Hippocampal formation (tissue), 2 donors: ENCODE measurements at regions not wholly inside any gene's neighbourhood (a gene's known extent, or its start where the extent isn't known, plus 50 kb on each side); places are given as distances from the start of the nearest gene placed in this dataset.
"Not testable (repeated sequence)": the region's sequence is repeated elsewhere in the genome, so short reads cannot be mapped to it uniquely, and the experiment has no call there.

ENCODE experiments used
- DNase-seq, 2 donors: peaks; one replicate each; lab custom pipeline; 2025; lab: John Stamatoyannopoulos, UW

DNA sequence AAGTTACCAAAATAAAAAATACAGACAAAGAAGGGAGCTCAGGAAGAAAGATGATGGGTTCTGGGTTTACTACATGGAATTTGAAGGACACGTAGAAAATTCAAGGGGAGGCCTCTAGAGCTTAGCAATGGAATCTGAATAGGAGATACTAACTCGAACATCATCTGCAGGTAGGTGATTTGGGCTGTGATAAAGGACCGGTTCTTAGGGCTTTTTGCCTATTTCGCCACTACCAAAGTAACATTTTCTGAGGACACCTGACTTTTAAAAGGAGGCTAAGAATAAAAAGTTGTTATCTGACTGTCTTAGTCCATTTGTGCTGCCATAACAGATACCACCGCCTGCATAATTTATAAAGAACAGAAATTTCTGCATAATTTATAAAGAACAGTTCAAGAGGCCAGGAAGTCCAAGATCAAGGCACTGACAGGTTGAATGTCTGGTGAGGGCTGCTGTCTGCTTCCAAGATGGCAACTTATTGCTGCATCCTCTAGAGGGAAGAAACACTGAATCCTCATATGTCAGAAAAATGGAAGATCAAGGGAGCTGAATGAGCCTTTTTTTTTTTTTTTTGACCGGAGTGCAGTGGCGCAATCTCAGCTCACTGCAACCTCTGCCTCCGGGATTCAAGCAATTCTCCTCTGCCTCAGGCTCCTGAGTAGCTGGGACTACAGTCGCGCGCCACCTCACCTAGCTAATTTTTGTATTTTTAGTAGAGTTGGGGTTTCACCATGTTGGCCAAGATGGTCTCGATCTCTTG lies 67.9 kb upstream of the UBE2E2 start:
- DNase-seq: no peak

DNA sequence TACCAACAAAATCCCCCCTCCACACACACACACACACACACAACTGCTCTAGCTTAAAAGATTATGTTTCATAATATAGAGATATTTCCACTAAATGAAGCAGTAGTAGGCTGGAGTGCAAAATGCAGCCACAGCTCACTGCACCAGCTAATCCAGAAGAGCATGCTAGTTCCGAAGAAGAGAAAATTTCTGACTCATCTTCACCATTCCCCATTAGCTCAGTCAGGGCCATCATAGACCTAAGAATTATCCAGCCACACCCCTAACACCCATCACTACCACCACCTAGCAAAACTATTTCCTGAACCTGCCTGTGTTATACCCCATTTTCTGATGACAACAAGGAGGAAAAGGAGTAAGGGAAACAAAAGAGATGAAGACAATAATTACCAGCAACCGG lies 67.1 kb upstream of the UBE2E2 start:
- DNase-seq: no peak

DNA sequence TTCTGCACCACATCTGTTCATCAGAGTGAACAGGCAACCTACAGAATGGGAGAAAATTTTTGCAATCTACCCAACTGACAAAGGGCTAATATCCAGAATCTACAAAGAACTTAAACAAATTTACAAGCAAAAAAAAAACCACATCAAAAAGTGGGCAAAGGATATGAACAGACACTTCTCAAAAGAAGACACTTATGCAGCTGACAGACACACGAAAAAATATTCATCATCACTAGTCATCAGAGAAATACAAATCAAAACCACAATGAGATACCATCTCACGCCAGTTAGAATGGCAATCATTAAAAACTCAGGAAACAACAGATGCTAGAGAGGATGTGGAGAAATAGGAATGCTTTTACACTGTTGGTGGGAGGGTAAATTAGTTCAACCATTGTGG lies 59.1 kb upstream of the UBE2E2 start:
- DNase-seq: not testable (repeated sequence)

DNA sequence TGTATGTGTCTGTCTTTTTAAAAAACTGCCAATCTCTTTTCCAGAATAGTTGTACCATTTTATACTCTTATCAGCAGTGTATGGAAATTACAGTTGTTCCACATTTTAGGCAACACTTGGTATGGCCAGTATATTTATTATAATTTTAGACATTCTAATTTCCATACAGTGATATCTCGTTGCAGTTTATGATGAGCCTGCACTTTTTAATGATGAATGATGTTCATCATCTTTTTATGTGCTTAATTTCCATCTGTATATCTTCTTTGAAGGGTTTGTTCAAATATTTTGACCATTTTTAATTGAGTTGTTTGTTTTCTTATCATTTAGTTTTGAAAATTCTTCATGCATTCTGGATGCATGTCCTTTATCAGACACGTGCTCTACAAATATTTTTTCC lies 57.0 kb upstream of the UBE2E2 start:
- DNase-seq: no peak

DNA sequence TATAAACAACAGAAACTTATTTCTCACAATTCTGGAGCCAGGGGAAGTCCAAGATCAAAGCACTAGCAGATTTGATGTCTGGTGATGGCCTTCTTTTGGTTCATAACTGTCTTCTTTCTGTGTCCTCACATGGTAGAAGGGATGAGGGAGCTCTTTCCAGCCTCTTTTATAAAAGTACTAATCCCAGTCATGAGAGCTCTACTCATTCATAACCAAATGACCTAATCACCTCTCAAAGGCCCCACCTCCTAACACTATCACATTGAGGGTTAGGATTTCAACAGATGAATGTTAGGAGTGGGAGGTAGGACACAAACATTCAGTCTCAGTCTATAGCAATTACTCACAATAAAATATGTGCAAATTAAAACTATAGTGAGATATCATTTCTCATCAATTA lies 50.1 kb upstream of the UBE2E2 start:
- DNase-seq: no peak
